ENCODE measurements at regions not wholly inside any gene's neighbourhood (a gene's known extent, or its start where the extent isn't known, plus 50 kb on each side); places are given as distances from the start of the nearest gene placed in this dataset.

- H3K27ac ChIP-seq (ENCODE audit: insufficient read length, low read depth, low read length): no peak overlapping the region
- H3K4me3 Mint-ChIP-seq: no peak overlapping the region
Observed at GRCh38 chr13:87314822-87315221, 356.3 kb upstream of the SLITRK5 start.

More at GRCh38 chr13:87314822-87315221, 356.3 kb upstream of the SLITRK5 start:
- H3K27me3 ChIP-seq (ENCODE audit: insufficient read depth, low read length): no peaks in the 10 kb centered on the region
- H3K18ac ChIP-seq (ENCODE audit: insufficient read length, low read depth, low read length): no peak overlapping the region
- H4K20me1 ChIP-seq (ENCODE audit: control insufficient read depth, insufficient read depth, insufficient read length): no peaks in the 10 kb centered on the region
- no peak overlapping the region for H4K8ac ChIP-seq (replicated peaks; ENCODE audit: insufficient read length, low read depth, low read length)
- H2AK5ac ChIP-seq (ENCODE audit: insufficient read length, low read length): no peak overlapping the region
- no peaks in the 10 kb centered on the region for H3K23me2 ChIP-seq (ENCODE audit: insufficient read length, low read depth, low read length, poor library complexity, severe bottlenecking)
- no peak overlapping the region for H2BK120ac ChIP-seq (ENCODE audit: low read depth, low read length, poor library complexity, severe bottlenecking)
- H2BK5ac ChIP-seq (ENCODE audit: insufficient read length, low read length): no peak overlapping the region
- H3K56ac ChIP-seq (ENCODE audit: insufficient read length, low read depth, low read length): no peak overlapping the region
- TF ChIP-seq CTCF (conservative IDR thresholded peaks at IDR 0.05): no peak
- Mint-ChIP-seq H3K9me3 (no peaks in the 10 kb centered on the region; a peak in 1 of 5 replicates), H3K36me3 (ENCODE audit: insufficient read depth in 1 of 3, low read depth in 3 of 3) (0 out of 7 replicates have a peak, but pooled peaks cover 0 to 2% (median 0%) of the 10 kb centered on the region in 3 experiments), H3K27ac (no peak overlapping the region), H3K27me3 (ENCODE audit: low read depth) (no peaks in the 10 kb centered on the region), H3K4me1 (no peaks in the 10 kb centered on the region)
- no peak overlapping the region for H3K9ac ChIP-seq (ENCODE audit: extremely low read depth, insufficient read length, low read length)
- H3K79me1 ChIP-seq (ENCODE audit: insufficient read depth, low read depth, low read length, poor library complexity, severe bottlenecking): no peaks in the 10 kb centered on the region
- H3K4me2 ChIP-seq (ENCODE audit: insufficient read depth, insufficient read length, low read length): no peak overlapping the region
- H4K5ac ChIP-seq (ENCODE audit: insufficient read length, low read depth, low read length): no peak overlapping the region
- no peaks in the 10 kb centered on the region for H3K9me3 ChIP-seq (ENCODE audit: control insufficient read depth, low read depth, low read length)
- no peak overlapping the region for H3K23ac ChIP-seq (ENCODE audit: insufficient read length, low read depth, low read length)
- no peak overlapping the region for H2AFZ ChIP-seq (ENCODE audit: low read length)
- no peak overlapping the region for H3T11ph ChIP-seq (ENCODE audit: low read length)
- no peak overlapping the region for H3K4ac ChIP-seq (ENCODE audit: low read depth, low read length)
- no CpG with 5 or more reads among the region's 1 CpG for WGBS (ENCODE audit: extremely low coverage, insufficient read length, low lambda C conversion rate)
- no peak overlapping the region for H3K14ac ChIP-seq (ENCODE audit: insufficient read depth, low read length)
- H2BK12ac ChIP-seq (ENCODE audit: insufficient read length, low read depth, low read length): no peak overlapping the region
- no peaks in the 10 kb centered on the region for H3K79me2 ChIP-seq (ENCODE audit: insufficient read depth, low read length)
- H4K91ac ChIP-seq (ENCODE audit: insufficient read length, low read depth, low read length): no peak overlapping the region
- no peaks in the 10 kb centered on the region; the same call in 1 of the 2 replicates for H3K4me1 ChIP-seq (ENCODE audit: insufficient read depth, low read length)
- H2BK20ac ChIP-seq (ENCODE audit: low read depth, low read length, poor library complexity, severe bottlenecking): no peak overlapping the region
- no peak for DNase-seq
- no peak overlapping the region for H2BK15ac ChIP-seq (ENCODE audit: low read depth, low read length)

Data from H9 (cell line).